K562 (cell line): ENCODE measurements at regions not wholly inside any gene's neighbourhood (a gene's known extent, or its start where the extent isn't known, plus 50 kb on each side); places are given as distances from the start of the nearest gene placed in this dataset.
A peak's percentile ranks its signal among the peaks of the same experiment; 100 is the strongest.

Experiments
- ATAC-seq: fragments of 200-7000 bp; cut with Tn5 transposase; 3 replicates; pipeline ENCODE4 v1.9.1; 2020; ENCODE audit warnings: moderate library complexity
- BruUV-seq: library from RNA; stranded (reverse); fragments of 400-500 nt; replicated peaks from 2 replicates; lab custom pipeline; 2021; lab: Mats Ljungman, UMichigan
- CTCF ChIA-PET: fragments of 300-600 bp; formaldehyde crosslinking; extraction: SDS; loops from one replicate; lab custom pipeline; 2021; ENCODE audit warnings: low intra/inter-chr PET ratio; lab: Yijun Ruan, JAX
- POLR2A ChIA-PET: fragments of 300-600, 350-650 bp; sonication (Branson Sonifier 250); formaldehyde crosslinking; extraction: SDS; loops from one replicate; lab custom pipeline; 2021; ENCODE audit warnings: antibody characterized with exemption, inconsistent platforms; lab: Yijun Ruan, JAX
- DNase-seq, 4 experiments: peaks; one replicate each; pipeline versions ENCODE4 v3.0.0 to v3.0.0-alpha.2; 2011 to 2018; ENCODE audit warnings: low spot score in 3 of 4, mixed read lengths in 3 of 4; ENCODE audit errors: extremely low read depth in 1 of 4
- FAIRE-seq: peaks from 2 replicates; lab custom pipeline; 2011; peaks lifted over from hg19 to GRCh38; lab: Jason Lieb, UNC
- H2AFZ ChIP-seq: 2 replicates; pipeline ENCODE4 v1.6.0; 2011; ENCODE audit warnings: low read depth, low read length, control low read depth, inconsistent platforms
- H3K27ac ChIP-seq: fragments of 200-600 bp; 3 replicates; pipeline ENCODE4 v1.8.0; 2011; ENCODE audit warnings: low read depth, mild to moderate bottlenecking, control low read depth, inconsistent platforms, low read length, moderate library complexity, mixed read lengths; ENCODE audit errors: extremely low read depth
- H3K27me3 ChIP-seq, 2 experiments: fragments of 300-600 bp in 1 of 2; 2 replicates in 1 of 2; 3 replicates in 1 of 2; pipeline versions ENCODE4 v1.6.0 to v1.8.0; 2011; ENCODE audit warnings: inconsistent platforms in 2 of 2, low read length in 2 of 2, mild to moderate bottlenecking in 1 of 2, mixed read lengths in 1 of 2, moderate library complexity in 1 of 2; ENCODE audit not compliant: control insufficient read depth in 2 of 2, insufficient read depth in 2 of 2
- H3K36me3 ChIP-seq: fragments of 300-600 bp; 3 replicates; pipeline ENCODE4 v1.8.0; 2011; ENCODE audit warnings: mild to moderate bottlenecking, low read length, inconsistent platforms; ENCODE audit not compliant: control insufficient read depth, insufficient read depth
- H3K4me1 ChIP-seq, 2 experiments: fragments of 200-600 bp in 1 of 2; replicated peaks in 1 of 2; 2 replicates in 1 of 2; 3 replicates in 1 of 2; pipeline versions ENCODE4 v1.5.1 to v1.8.0; 2011; ENCODE audit warnings: inconsistent platforms in 2 of 2, low read length in 2 of 2, mild to moderate bottlenecking in 1 of 2, mixed read lengths in 1 of 2, moderate library complexity in 1 of 2; ENCODE audit not compliant: control insufficient read depth in 2 of 2, insufficient read depth in 2 of 2
- H3K4me2 ChIP-seq: 2 replicates; pipeline ENCODE4 v1.6.1; 2011; ENCODE audit warnings: low read length, control low read depth, inconsistent platforms, mixed read lengths; ENCODE audit not compliant: insufficient read depth
- H3K4me3 ChIP-seq: fragments of 200-600 bp; sonication (generic), shearing (Covaris generic); 2 replicates; pipeline ENCODE4 v1.5.1; 2016; ENCODE audit warnings: control low read depth, inconsistent platforms
- H3K79me2 ChIP-seq: fragments of 200-600 bp; 3 replicates; pipeline ENCODE4 v1.8.0; 2011; ENCODE audit warnings: low read length, inconsistent platforms; ENCODE audit not compliant: control insufficient read depth, insufficient read depth
- H3K9ac ChIP-seq, 2 experiments: 2 replicates each; pipeline versions ENCODE4 v1.6.0 to v1.6.1; 2011; ENCODE audit warnings: low read depth in 2 of 2, low read length in 2 of 2, control low read depth in 1 of 2, inconsistent platforms in 1 of 2, mild to moderate bottlenecking in 1 of 2, mixed read lengths in 1 of 2; ENCODE audit not compliant: insufficient read depth in 1 of 2
- H3K9me1 ChIP-seq: one replicate; pipeline ENCODE4 v1.6.0; 2011; ENCODE audit warnings: inconsistent platforms, mild to moderate bottlenecking, low read length, moderate library complexity; ENCODE audit not compliant: control insufficient read depth, insufficient read depth
- H3K9me3 ChIP-seq: replicated peaks from 2 replicates; pipeline ENCODE4 v1.5.1; 2011; ENCODE audit warnings: low read depth, low read length, inconsistent platforms; ENCODE audit not compliant: control insufficient read depth, insufficient read depth
- H4K20me1 ChIP-seq: replicated peaks from 2 replicates; pipeline ENCODE4 v1.6.1; 2011; ENCODE audit warnings: low read length, inconsistent platforms, mixed read lengths; ENCODE audit not compliant: control insufficient read depth, insufficient read depth
- NFE2 ChIP-seq: IDR thresholded peaks from 2 replicates; pipeline ENCODE4 v1.6.1; 2014; ENCODE audit warnings: antibody characterized with exemption, low read depth
- NRF1 ChIP-seq, 2 experiments: fragments of 450-650 bp; IDR thresholded peaks in 1 of 2; conservative IDR thresholded peaks in 1 of 2; 2 replicates each; pipeline ENCODE4 v1.6.1; 2014; ENCODE audit warnings: mild to moderate bottlenecking in 2 of 2
- WGBS: fragments of 100-300 bp; shearing (Covaris generic); methylation state at CpG from one replicate; pipeline ENCODE4 v1.1.6; 2016; ENCODE audit warnings: low coverage, mixed read lengths; ENCODE audit not compliant: insufficient coverage; ENCODE audit errors: missing lambda C conversion rate; 5-methylcytosine and 5-hydroxymethylcytosine counted together
- in situ Hi-C: fragments of 300-500 bp; cut with MboI; formaldehyde crosslinking; loops from 4 replicates; pipeline ENCODE4 v1.15.0; 2018; ENCODE audit warnings: inconsistent platforms, mixed read lengths
- intact Hi-C: fragments of 100-400 bp; cut with micrococcal nuclease; formaldehyde crosslinking; loops from 2 replicates; pipeline ENCODE4 v1.14.2; 2022
- TF ChIP-seq, protein P1 (sequence below): fragments of 250-450 bp; sonication (Bioruptor Pico); IDR thresholded peaks from 2 replicates; pipeline ENCODE4 v1.8.0; 2021; ENCODE audit warnings: mild to moderate bottlenecking, moderate library complexity
- TF ChIP-seq, protein P2 (sequence below): fragments of 450-650 bp; conservative IDR thresholded peaks from 2 replicates; pipeline ENCODE4 v1.6.1; 2016; ENCODE audit warnings: missing genetic modification characterization, low read depth, mild to moderate bottlenecking, control low read depth, missing compliant biosample characterization
- TF ChIP-seq, protein P3 (sequence below): IDR thresholded peaks from 2 replicates; pipeline ENCODE4 v1.6.1; 2012; ENCODE audit warnings: low read depth, low read length, improper control_type of control experiment, borderline replicate concordance

DNA sequence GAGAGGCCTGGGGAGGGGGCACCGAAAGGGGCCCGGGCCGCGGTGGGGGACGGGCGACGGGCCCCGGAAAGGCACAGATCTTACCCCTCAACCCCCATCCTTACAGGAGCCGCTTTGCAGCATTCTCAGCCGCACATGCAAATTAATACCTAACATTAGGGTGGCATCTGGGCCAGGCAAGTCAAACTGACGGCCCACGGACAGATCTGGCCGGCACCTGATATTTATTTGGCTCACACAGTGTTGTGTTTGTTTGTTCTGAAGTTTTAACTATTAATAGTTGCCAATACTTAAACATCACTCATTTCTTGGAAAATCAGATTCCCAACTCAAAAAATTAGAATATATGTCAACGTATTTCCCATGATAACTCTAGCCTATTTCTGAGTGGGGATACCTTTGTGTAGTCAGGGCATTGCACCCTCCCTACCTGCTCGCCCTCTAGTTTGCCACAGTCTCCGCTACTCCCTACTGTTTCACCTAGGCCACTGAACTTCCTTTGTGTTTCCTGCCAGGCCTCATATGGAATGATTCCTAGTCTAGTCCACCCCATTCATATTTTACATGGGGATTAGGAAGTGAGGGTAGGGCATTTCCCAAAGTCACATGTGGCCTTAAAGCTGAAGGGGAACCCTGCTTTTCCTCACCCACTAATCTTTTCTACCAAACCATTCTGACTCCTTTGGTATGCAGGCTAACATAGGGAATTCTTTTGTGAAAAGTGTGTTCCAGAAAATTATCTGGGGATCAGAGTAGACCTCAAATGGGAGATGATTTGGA lies 71.9 kb upstream of the LARP1 start (continued):
- TF ChIP-seq NFE2 (no peak), NRF1 (conservative IDR thresholded peaks at IDR 0.05 in 1 of 2, IDR thresholded peaks at IDR 0.05 in 1 of 2) (0 out of 4 replicates have a peak, but pooled peaks of 1 of the 2 experiments have one; percentile 7)
- TF ChIP-seq, protein P1, sequence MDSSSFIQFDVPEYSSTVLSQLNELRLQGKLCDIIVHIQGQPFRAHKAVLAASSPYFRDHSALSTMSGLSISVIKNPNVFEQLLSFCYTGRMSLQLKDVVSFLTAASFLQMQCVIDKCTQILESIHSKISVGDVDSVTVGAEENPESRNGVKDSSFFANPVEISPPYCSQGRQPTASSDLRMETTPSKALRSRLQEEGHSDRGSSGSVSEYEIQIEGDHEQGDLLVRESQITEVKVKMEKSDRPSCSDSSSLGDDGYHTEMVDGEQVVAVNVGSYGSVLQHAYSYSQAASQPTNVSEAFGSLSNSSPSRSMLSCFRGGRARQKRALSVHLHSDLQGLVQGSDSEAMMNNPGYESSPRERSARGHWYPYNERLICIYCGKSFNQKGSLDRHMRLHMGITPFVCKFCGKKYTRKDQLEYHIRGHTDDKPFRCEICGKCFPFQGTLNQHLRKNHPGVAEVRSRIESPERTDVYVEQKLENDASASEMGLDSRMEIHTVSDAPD (CRISPR knock-in tag), result no peak

DNA sequence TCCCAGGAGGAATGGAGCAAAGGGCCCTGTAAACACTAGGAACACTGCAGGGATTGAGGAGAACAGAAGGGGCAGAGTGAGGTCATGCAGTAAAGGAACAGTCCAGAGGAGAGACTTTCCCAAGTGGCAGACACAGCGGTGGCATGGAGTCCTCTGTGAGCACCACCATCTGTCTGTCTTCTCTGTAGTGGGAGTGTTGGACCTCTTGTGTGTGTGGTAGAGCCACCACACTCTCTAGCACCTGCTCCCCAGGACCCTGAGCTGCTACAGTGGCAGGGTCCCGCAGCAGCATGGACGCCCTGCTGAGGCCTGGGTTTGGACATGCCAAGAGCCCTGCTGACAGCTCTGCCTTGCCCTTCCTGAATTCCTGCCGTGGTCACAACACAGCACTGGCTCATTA lies 75.7 kb upstream of the LARP1 start:
- Histone ChIP-seq H3K79me2 (peaks cover 7% of the 10 kb centered on the region; the same call in 2 of the 3 replicates), H3K9me1 (no peaks in the 10 kb centered on the region), H3K4me3 (no peak overlapping the region), H3K4me1 (peaks cover 12 to 16% of the 10 kb centered on the region in 2 experiments; a peak in 4 of 5 replicates), H3K9ac (peak overlapping the region in 1 of 2 experiments; percentile 66; a peak in 2 of 4 replicates), H3K27ac (no peak overlapping the region), H3K36me3 (no peaks in the 10 kb centered on the region; the same call in 2 of the 3 replicates), H2AFZ (no peak overlapping the region), H3K27me3 (no peaks in the 10 kb centered on the region), H3K4me2 (no peak overlapping the region), H4K20me1 (no peaks in the 10 kb centered on the region), H3K9me3 (no peaks in the 10 kb centered on the region)
- ATAC-seq (no peak), FAIRE-seq (no peak), DNase-seq (no peak)
- intact Hi-C loops, result no loop called here
- no TSS peak for BruUV-seq
- TF ChIP-seq, protein P2, sequence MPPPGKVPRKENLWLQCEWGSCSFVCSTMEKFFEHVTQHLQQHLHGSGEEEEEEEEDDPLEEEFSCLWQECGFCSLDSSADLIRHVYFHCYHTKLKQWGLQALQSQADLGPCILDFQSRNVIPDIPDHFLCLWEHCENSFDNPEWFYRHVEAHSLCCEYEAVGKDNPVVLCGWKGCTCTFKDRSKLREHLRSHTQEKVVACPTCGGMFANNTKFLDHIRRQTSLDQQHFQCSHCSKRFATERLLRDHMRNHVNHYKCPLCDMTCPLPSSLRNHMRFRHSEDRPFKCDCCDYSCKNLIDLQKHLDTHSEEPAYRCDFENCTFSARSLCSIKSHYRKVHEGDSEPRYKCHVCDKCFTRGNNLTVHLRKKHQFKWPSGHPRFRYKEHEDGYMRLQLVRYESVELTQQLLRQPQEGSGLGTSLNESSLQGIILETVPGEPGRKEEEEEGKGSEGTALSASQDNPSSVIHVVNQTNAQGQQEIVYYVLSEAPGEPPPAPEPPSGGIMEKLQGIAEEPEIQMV (tag), result no peak
- TF ChIP-seq, protein P3, sequence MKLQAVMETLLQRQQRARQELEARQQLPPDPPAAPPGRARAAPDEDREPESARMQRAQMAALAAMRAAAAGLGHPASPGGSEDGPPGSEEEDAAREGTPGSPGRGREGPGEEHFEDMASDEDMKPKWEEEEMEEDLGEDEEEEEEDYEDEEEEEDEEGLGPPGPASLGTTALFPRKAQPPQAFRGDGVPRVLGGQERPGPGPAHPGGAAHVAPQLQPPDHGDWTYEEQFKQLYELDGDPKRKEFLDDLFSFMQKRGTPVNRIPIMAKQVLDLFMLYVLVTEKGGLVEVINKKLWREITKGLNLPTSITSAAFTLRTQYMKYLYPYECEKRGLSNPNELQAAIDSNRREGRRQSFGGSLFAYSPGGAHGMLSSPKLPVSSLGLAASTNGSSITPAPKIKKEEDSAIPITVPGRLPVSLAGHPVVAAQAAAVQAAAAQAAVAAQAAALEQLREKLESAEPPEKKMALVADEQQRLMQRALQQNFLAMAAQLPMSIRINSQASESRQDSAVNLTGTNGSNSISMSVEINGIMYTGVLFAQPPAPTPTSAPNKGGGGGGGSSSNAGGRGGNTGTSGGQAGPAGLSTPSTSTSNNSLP, result no peak
- 70% methylated on average over 4 of the region's 4 CpGs for WGBS
- ChIA-PET CTCF (no interaction called here), POLR2A (no interaction called here)
- in situ Hi-C loops, result no loop called here
